GM23338 (cell line): ENCODE measurements at regions not wholly inside any gene's neighbourhood (a gene's known extent, or its start where the extent isn't known, plus 50 kb on each side); places are given as distances from the start of the nearest gene placed in this dataset.

Experiments
- EZH2 ChIP-seq: fragments of 200-600 bp; sonication (generic); IDR thresholded peaks from one replicate; pipeline ENCODE4 v1.8.0; 2017; ENCODE audit warnings: antibody characterized with exemption, mild to moderate bottlenecking, low read depth; ENCODE audit not compliant: unreplicated experiment
- EZH2phosphoT487 ChIP-seq: fragments of 200-600 bp; sonication (generic); IDR thresholded peaks from one replicate; pipeline ENCODE4 v1.8.1; 2018; ENCODE audit warnings: antibody characterized with exemption; ENCODE audit not compliant: unreplicated experiment
- NANOG ChIP-seq: IDR thresholded peaks from 2 replicates; pipeline ENCODE4 v1.6.1; 2016; ENCODE audit warnings: antibody characterized with exemption, borderline replicate concordance
- POLR2AphosphoS5 ChIP-seq: IDR thresholded peaks from 2 replicates; pipeline ENCODE4 v1.6.1; 2016; ENCODE audit warnings: antibody characterized with exemption, low read depth
- TF ChIP-seq, protein P1 (sequence below), 2 experiments: fragments of 200-600 bp in 1 of 2; sonication (generic) in 1 of 2; conservative IDR thresholded peaks; 2 replicates each; pipeline versions ENCODE4 v1.5.1 to v1.6.1; 2016 to 2017; ENCODE audit warnings: antibody characterized with exemption in 2 of 2, low read depth in 2 of 2, mild to moderate bottlenecking in 2 of 2, moderate library complexity in 1 of 2
- TF ChIP-seq, protein P2 (sequence below): IDR thresholded peaks from 2 replicates; pipeline ENCODE4 v1.6.1; 2016; ENCODE audit warnings: antibody characterized with exemption
- TF ChIP-seq, protein P3 (sequence below): IDR thresholded peaks from one replicate; pipeline ENCODE4 v1.6.1; 2018; ENCODE audit warnings: antibody characterized with exemption; ENCODE audit not compliant: unreplicated experiment

DNA sequence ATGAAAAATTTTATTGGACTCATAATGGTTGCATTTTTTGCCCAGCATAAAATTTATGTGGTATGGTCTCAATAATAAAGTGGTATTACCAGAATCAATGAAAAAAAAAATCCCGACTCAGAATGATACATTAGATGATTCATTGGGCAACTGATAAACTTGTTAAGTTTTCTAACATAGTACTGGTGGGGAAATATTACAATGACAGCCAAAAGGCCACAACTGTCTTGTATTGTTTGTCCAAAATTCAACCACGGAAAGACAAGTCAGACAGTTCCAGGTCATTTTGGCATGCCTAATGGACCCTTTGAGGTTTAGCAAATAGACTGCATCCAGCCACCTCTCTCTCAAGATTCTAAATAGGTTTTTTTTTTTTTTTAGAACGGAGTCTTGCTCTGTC is 70.5 kb upstream of the TRIM9 start:
- TF ChIP-seq, protein P1, sequence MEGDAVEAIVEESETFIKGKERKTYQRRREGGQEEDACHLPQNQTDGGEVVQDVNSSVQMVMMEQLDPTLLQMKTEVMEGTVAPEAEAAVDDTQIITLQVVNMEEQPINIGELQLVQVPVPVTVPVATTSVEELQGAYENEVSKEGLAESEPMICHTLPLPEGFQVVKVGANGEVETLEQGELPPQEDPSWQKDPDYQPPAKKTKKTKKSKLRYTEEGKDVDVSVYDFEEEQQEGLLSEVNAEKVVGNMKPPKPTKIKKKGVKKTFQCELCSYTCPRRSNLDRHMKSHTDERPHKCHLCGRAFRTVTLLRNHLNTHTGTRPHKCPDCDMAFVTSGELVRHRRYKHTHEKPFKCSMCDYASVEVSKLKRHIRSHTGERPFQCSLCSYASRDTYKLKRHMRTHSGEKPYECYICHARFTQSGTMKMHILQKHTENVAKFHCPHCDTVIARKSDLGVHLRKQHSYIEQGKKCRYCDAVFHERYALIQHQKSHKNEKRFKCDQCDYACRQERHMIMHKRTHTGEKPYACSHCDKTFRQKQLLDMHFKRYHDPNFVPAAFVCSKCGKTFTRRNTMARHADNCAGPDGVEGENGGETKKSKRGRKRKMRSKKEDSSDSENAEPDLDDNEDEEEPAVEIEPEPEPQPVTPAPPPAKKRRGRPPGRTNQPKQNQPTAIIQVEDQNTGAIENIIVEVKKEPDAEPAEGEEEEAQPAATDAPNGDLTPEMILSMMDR (conservative IDR thresholded peaks at IDR 0.05; ENCODE audit: low read depth in 2 of 2): no peak
- TF ChIP-seq, protein P2, sequence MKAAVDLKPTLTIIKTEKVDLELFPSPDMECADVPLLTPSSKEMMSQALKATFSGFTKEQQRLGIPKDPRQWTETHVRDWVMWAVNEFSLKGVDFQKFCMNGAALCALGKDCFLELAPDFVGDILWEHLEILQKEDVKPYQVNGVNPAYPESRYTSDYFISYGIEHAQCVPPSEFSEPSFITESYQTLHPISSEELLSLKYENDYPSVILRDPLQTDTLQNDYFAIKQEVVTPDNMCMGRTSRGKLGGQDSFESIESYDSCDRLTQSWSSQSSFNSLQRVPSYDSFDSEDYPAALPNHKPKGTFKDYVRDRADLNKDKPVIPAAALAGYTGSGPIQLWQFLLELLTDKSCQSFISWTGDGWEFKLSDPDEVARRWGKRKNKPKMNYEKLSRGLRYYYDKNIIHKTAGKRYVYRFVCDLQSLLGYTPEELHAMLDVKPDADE: no peak
- TF ChIP-seq EZH2 (no peak), POLR2AphosphoS5 (no peak), EZH2phosphoT487 (no peak), NANOG (no peak)
- TF ChIP-seq, protein P3, sequence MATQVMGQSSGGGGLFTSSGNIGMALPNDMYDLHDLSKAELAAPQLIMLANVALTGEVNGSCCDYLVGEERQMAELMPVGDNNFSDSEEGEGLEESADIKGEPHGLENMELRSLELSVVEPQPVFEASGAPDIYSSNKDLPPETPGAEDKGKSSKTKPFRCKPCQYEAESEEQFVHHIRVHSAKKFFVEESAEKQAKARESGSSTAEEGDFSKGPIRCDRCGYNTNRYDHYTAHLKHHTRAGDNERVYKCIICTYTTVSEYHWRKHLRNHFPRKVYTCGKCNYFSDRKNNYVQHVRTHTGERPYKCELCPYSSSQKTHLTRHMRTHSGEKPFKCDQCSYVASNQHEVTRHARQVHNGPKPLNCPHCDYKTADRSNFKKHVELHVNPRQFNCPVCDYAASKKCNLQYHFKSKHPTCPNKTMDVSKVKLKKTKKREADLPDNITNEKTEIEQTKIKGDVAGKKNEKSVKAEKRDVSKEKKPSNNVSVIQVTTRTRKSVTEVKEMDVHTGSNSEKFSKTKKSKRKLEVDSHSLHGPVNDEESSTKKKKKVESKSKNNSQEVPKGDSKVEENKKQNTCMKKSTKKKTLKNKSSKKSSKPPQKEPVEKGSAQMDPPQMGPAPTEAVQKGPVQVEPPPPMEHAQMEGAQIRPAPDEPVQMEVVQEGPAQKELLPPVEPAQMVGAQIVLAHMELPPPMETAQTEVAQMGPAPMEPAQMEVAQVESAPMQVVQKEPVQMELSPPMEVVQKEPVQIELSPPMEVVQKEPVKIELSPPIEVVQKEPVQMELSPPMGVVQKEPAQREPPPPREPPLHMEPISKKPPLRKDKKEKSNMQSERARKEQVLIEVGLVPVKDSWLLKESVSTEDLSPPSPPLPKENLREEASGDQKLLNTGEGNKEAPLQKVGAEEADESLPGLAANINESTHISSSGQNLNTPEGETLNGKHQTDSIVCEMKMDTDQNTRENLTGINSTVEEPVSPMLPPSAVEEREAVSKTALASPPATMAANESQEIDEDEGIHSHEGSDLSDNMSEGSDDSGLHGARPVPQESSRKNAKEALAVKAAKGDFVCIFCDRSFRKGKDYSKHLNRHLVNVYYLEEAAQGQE: no peak
